GM23338 (cell line): ENCODE measurements at regions not wholly inside any gene's neighbourhood (a gene's known extent, or its start where the extent isn't known, plus 50 kb on each side); places are given as distances from the start of the nearest gene placed in this dataset.

ENCODE experiments used
- ATAC-seq: fragments of 200-7000 bp; cut with Tn5 transposase; 3 replicates; pipeline ENCODE4 v1.9.1; 2020
- DNase-seq: peaks from one replicate; pipeline ENCODE4 v3.0.0-alpha.2; 2015; ENCODE audit warnings: low spot score
- H2AFZ ChIP-seq: fragments of 200-600 bp; sonication (generic); 2 replicates; pipeline ENCODE4 v1.8.0; 2016; ENCODE audit warnings: antibody characterized with exemption, mild to moderate bottlenecking, moderate library complexity
- H3F3A ChIP-seq: fragments of 200-600 bp; sonication (generic); replicated peaks from 2 replicates; pipeline ENCODE4 v1.8.0; 2017; ENCODE audit warnings: antibody characterized with exemption, mixed run types, low read depth
- H3K27ac ChIP-seq: fragments of 200-600 bp; sonication (generic); 2 replicates; pipeline ENCODE4 v1.6.1; 2016; ENCODE audit warnings: low read depth
- H3K27me3 ChIP-seq: fragments of 200-600 bp; sonication (generic); 2 replicates; pipeline ENCODE4 v1.8.0; 2016; ENCODE audit warnings: mild to moderate bottlenecking, mixed run types, moderate library complexity; ENCODE audit not compliant: insufficient read depth
- H3K36me3 ChIP-seq: fragments of 200-600 bp; sonication (generic); 2 replicates; pipeline ENCODE4 v1.8.0; 2016; ENCODE audit warnings: mild to moderate bottlenecking; ENCODE audit not compliant: insufficient read depth
- H3K4me1 ChIP-seq: fragments of 200-600 bp; sonication (generic); 2 replicates; pipeline ENCODE4 v1.8.0; 2016; ENCODE audit warnings: mild to moderate bottlenecking, moderate library complexity; ENCODE audit not compliant: insufficient read depth
- H3K4me2 ChIP-seq: fragments of 200-600 bp; sonication (generic); 2 replicates; pipeline ENCODE4 v1.7.1; 2017; ENCODE audit warnings: mixed run types
- H3K4me3 ChIP-seq: fragments of 200-600 bp; sonication (generic); 2 replicates; pipeline ENCODE4 v1.6.1; 2016; ENCODE audit warnings: mixed run types
- H3K79me2 ChIP-seq: fragments of 200-600 bp; sonication (generic); replicated peaks from 2 replicates; pipeline ENCODE4 v1.8.0; 2017; ENCODE audit warnings: mild to moderate bottlenecking; ENCODE audit not compliant: insufficient read depth
- H3K9me2 ChIP-seq: fragments of 200-600 bp; sonication (generic); 2 replicates; pipeline ENCODE4 v1.8.0; 2017; ENCODE audit not compliant: insufficient read depth
- H4K20me1 ChIP-seq: fragments of 200-600 bp; sonication (generic); replicated peaks from 2 replicates; pipeline ENCODE4 v1.8.0; 2017; ENCODE audit warnings: mild to moderate bottlenecking; ENCODE audit not compliant: insufficient read depth
- H3K27ac Mint-ChIP-seq: 2 replicates; pipeline ENCODE4 v1.8.0; 2020; ENCODE audit warnings: inconsistent platforms, mild to moderate bottlenecking, moderate library complexity, mixed read lengths
- H3K27me3 Mint-ChIP-seq: 3 replicates; pipeline ENCODE4 v1.8.0; 2022; ENCODE audit warnings: low read depth, mild to moderate bottlenecking, moderate library complexity, mixed read lengths, inconsistent platforms; ENCODE audit not compliant: insufficient read depth, poor library complexity
- H3K36me3 Mint-ChIP-seq: 3 replicates; pipeline ENCODE4 v1.8.0; 2021; ENCODE audit warnings: low read depth, mild to moderate bottlenecking, inconsistent platforms, moderate library complexity, mixed read lengths
- H3K4me1 Mint-ChIP-seq: 3 replicates; pipeline ENCODE4 v1.8.0; 2020; ENCODE audit warnings: mild to moderate bottlenecking, inconsistent platforms, mixed read lengths
- H3K4me3 Mint-ChIP-seq: 3 replicates; pipeline ENCODE4 v1.8.0; 2021; ENCODE audit warnings: moderate library complexity, mild to moderate bottlenecking, inconsistent platforms, mixed read lengths
- H3K9me3 Mint-ChIP-seq: 3 replicates; pipeline ENCODE4 v1.8.0; 2020; ENCODE audit warnings: moderate library complexity, mild to moderate bottlenecking, inconsistent platforms, mixed read lengths
- CREB1 ChIP-seq: fragments of 250-450 bp; sonication (Bioruptor Pico); IDR thresholded peaks from 2 replicates; pipeline ENCODE4 v1.5.0; 2020; ENCODE audit warnings: low read depth, mild to moderate bottlenecking, moderate library complexity
- CTCF ChIP-seq, 2 experiments: fragments of 200-600 bp in 1 of 2; sonication (generic) in 1 of 2; conservative IDR thresholded peaks; 2 replicates each; pipeline versions ENCODE4 v1.5.1 to v1.6.1; 2016 to 2017; ENCODE audit warnings: antibody characterized with exemption in 2 of 2, low read depth in 2 of 2, mild to moderate bottlenecking in 2 of 2, moderate library complexity in 1 of 2
- ETS1 ChIP-seq: IDR thresholded peaks from 2 replicates; pipeline ENCODE4 v1.6.1; 2016; ENCODE audit warnings: antibody characterized with exemption
- EZH2 ChIP-seq: fragments of 200-600 bp; sonication (generic); IDR thresholded peaks from one replicate; pipeline ENCODE4 v1.8.0; 2017; ENCODE audit warnings: antibody characterized with exemption, mild to moderate bottlenecking, low read depth; ENCODE audit not compliant: unreplicated experiment
- JUNB ChIP-seq: IDR thresholded peaks from one replicate; pipeline ENCODE4 v1.6.1; 2016; ENCODE audit warnings: antibody characterized with exemption; ENCODE audit not compliant: unreplicated experiment
- NANOG ChIP-seq: IDR thresholded peaks from 2 replicates; pipeline ENCODE4 v1.6.1; 2016; ENCODE audit warnings: antibody characterized with exemption, borderline replicate concordance
- REST ChIP-seq: IDR thresholded peaks from one replicate; pipeline ENCODE4 v1.6.1; 2018; ENCODE audit warnings: antibody characterized with exemption; ENCODE audit not compliant: unreplicated experiment
- STAT1 ChIP-seq: IDR thresholded peaks from one replicate; pipeline ENCODE4 v1.6.1; 2016; ENCODE audit warnings: antibody characterized with exemption; ENCODE audit not compliant: unreplicated experiment
- ZNF331 ChIP-seq: fragments of 250-450 bp; sonication (Bioruptor Pico); IDR thresholded peaks from 2 replicates; pipeline ENCODE4 v1.5.0; 2020; ENCODE audit warnings: low read depth, mild to moderate bottlenecking, moderate library complexity
- ZNF462 ChIP-seq: fragments of 250-450 bp; sonication (Bioruptor Pico); IDR thresholded peaks from 2 replicates; pipeline ENCODE4 v1.5.0; 2020; ENCODE audit warnings: mild to moderate bottlenecking, moderate library complexity

- TF ChIP-seq CTCF (conservative IDR thresholded peaks at IDR 0.05; ENCODE audit: low read depth in 2 of 2) (no peak), ZNF462 (CRISPR knock-in tag) (no peak), JUNB (no peak), CREB1 (CRISPR knock-in tag) (no peak), STAT1 (no peak)
Observed at GRCh38 chr9:88680505-88681160, 145.7 kb downstream of the NXNL2 start (continued).

GRCh38 chr9:88681434-88681833, 146.5 kb downstream of the NXNL2 start:
- H3K9me3 Mint-ChIP-seq = peaks cover 7% of the 10 kb centered on the region; the same call in 2 of the 3 replicates
- Histone ChIP-seq H3K9me2 (peaks cover 3% of the 10 kb centered on the region; the same call in 1 of the 2 replicates), H3K4me1 (no peaks in the 10 kb centered on the region), H3K79me2 (no peaks in the 10 kb centered on the region), H3F3A (no peaks in the 10 kb centered on the region), H3K27ac (no peak overlapping the region), H3K4me2 (no peak overlapping the region), H2AFZ (no peak overlapping the region), H4K20me1 (no peaks in the 10 kb centered on the region), H3K4me3 (no peak overlapping the region), H3K36me3 (no peaks in the 10 kb centered on the region), H3K27me3 (no peaks in the 10 kb centered on the region)
- DNase-seq = no peak
- no peak overlapping the region for H3K27ac Mint-ChIP-seq
- H3K27me3 Mint-ChIP-seq = no peaks in the 10 kb centered on the region
- no peak overlapping the region for H3K4me3 Mint-ChIP-seq
- no peaks in the 10 kb centered on the region for H3K36me3 Mint-ChIP-seq
- ATAC-seq = no peak
- H3K4me1 Mint-ChIP-seq = peaks cover 2% of the 10 kb centered on the region; the same call in 1 of the 3 replicates
- no peak for TF ChIP-seq ZNF331 (CRISPR knock-in tag)
- no peak for TF ChIP-seq NANOG
- no peak for TF ChIP-seq EZH2
- no peak for TF ChIP-seq JUNB
- no peak for TF ChIP-seq REST
- no peak for TF ChIP-seq CREB1 (CRISPR knock-in tag)
- TF ChIP-seq STAT1 = no peak
- no peak for TF ChIP-seq ETS1
